ENCODE measurements at regions not wholly inside any gene's neighbourhood (a gene's known extent, or its start where the extent isn't known, plus 50 kb on each side); places are given as distances from the start of the nearest gene placed in this dataset.

DNA sequence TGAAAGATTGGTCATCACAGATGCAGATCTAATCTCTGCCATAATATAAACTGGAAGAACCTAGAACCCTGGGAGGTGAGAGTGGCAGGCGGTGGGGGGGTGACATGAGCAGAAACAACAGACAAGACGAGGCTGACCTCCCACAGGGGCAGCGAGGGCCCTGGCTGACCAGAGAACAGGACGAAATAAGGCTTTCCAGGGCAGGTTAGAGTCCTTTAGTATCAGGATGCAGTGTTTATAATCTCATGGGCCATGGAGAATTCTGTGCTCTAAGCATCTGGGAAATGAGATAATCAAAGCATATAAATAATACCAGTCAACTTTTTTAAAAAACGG, 102.7 kb upstream of the BCL2L14 start:
- Mint-ChIP-seq H3K36me3 (ENCODE audit: unreplicated experiment) (no peaks in the 10 kb centered on the region), H3K4me3 (ENCODE audit: unreplicated experiment) (no peak overlapping the region), H3K9me3 (ENCODE audit: unreplicated experiment) (no peaks in the 10 kb centered on the region), H3K27ac (ENCODE audit: unreplicated experiment) (no peak overlapping the region), H3K27me3 (ENCODE audit: unreplicated experiment) (no peaks in the 10 kb centered on the region), H3K4me1 (ENCODE audit: unreplicated experiment) (no peaks in the 10 kb centered on the region)
- TF ChIP-seq, protein P1, sequence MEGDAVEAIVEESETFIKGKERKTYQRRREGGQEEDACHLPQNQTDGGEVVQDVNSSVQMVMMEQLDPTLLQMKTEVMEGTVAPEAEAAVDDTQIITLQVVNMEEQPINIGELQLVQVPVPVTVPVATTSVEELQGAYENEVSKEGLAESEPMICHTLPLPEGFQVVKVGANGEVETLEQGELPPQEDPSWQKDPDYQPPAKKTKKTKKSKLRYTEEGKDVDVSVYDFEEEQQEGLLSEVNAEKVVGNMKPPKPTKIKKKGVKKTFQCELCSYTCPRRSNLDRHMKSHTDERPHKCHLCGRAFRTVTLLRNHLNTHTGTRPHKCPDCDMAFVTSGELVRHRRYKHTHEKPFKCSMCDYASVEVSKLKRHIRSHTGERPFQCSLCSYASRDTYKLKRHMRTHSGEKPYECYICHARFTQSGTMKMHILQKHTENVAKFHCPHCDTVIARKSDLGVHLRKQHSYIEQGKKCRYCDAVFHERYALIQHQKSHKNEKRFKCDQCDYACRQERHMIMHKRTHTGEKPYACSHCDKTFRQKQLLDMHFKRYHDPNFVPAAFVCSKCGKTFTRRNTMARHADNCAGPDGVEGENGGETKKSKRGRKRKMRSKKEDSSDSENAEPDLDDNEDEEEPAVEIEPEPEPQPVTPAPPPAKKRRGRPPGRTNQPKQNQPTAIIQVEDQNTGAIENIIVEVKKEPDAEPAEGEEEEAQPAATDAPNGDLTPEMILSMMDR (IDR thresholded peaks at IDR 0.05): no peak
- DNase-seq (ENCODE audit: extremely low spot score, unreplicated experiment): no peak

DNA sequence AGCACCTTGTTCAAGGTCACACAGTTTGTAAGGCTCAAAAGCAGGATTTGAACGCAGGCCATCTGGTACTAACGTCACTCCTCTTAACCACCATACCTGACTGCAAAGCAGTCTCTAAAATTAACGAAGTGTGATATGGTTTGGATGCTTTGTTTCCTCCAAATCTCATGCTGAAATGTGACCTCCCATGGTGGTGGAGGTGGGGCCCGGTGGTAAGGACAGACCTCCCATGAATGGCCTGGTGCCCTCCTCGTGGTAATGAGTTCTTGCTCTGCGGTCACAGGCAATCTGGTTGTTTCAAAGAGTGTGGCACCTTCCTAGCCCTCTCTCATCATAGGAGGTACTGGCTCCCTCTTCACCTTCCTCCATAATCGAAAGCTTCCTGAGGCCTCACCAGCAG, 102.2 kb upstream of the BCL2L14 start:
- peaks cover under 1% of the 10 kb centered on the region for H3K27me3 Mint-ChIP-seq (ENCODE audit: unreplicated experiment)
- no peak overlapping the region for H3K27ac Mint-ChIP-seq (ENCODE audit: unreplicated experiment)
- TF ChIP-seq, protein P1 (IDR thresholded peaks at IDR 0.05): no peak
- no peaks in the 10 kb centered on the region for H3K36me3 Mint-ChIP-seq (ENCODE audit: unreplicated experiment)
- no peak for DNase-seq (ENCODE audit: extremely low spot score, unreplicated experiment)
- no peaks in the 10 kb centered on the region for H3K4me1 Mint-ChIP-seq (ENCODE audit: unreplicated experiment)
- H3K9me3 Mint-ChIP-seq (ENCODE audit: unreplicated experiment): no peaks in the 10 kb centered on the region
- H3K4me3 Mint-ChIP-seq (ENCODE audit: unreplicated experiment): no peak overlapping the region

DNA sequence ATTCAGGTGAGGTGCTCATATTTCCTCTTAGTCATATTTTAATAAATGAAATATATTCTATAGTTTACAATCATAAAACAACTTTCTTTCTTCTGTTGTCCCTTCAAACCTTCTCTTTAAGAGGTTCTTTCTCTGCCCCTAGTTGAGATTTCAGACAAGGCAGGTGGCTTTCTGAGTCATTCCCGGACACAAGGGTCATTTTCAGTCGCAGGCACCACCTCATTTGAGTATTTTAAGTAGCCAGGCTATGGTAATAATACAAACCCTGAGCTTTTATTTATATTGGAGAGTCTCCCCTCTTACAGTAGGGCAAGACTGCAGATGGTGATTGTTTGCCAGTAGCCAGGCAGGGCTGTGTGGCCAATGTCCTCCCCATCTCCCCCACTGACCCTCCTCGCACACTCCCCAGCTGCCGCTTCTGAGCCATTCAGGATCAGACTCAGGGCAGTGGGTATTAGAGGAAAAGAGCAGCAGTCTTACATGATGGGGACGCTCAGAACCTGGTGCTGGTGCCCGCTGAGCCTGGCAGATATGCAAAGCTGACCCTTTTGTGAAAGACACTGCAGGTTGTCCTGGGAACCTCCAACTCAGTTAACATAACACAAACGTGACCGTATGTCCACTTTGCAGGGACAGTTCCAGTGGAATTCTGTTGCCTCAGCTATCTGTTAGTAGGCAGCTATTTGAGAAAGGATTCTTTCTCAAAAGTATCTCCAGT, 101.1 kb upstream of the BCL2L14 start:
- TF ChIP-seq, protein P1 (IDR thresholded peaks at IDR 0.05): no peak
- DNase-seq (ENCODE audit: extremely low spot score, unreplicated experiment): no peak
- H3K36me3 Mint-ChIP-seq (ENCODE audit: unreplicated experiment): no peaks in the 10 kb centered on the region
- H3K27ac Mint-ChIP-seq (ENCODE audit: unreplicated experiment): no peak overlapping the region
- no peaks in the 10 kb centered on the region for H3K9me3 Mint-ChIP-seq (ENCODE audit: unreplicated experiment)
- peaks cover 8% of the 10 kb centered on the region for H3K27me3 Mint-ChIP-seq (ENCODE audit: unreplicated experiment)
- H3K4me1 Mint-ChIP-seq (ENCODE audit: unreplicated experiment): no peaks in the 10 kb centered on the region
- H3K4me3 Mint-ChIP-seq (ENCODE audit: unreplicated experiment): no peak overlapping the region

DNA sequence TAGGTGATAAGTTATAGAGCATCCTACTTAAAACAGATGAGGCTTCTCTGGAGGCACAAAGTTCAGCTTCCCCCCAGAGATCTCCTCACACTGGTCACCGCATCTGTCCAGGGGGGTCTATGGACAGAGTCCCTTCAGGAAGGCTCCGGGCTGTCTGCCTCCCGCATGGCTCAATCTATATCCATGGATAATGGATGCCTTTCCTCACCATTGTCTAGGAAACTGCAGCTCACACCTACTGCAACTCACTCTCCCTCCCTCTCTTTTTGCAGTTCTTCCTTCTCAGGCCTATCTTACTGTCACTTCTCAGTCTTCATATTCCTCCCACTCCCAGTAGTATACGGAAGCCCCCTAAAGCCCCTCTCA, 100.6 kb upstream of the BCL2L14 start:
- DNase-seq (ENCODE audit: extremely low spot score, unreplicated experiment): no peak
- no peak overlapping the region for H3K4me3 Mint-ChIP-seq (ENCODE audit: unreplicated experiment)
- H3K36me3 Mint-ChIP-seq (ENCODE audit: unreplicated experiment): no peaks in the 10 kb centered on the region
- H3K27ac Mint-ChIP-seq (ENCODE audit: unreplicated experiment): no peak overlapping the region
- H3K4me1 Mint-ChIP-seq (ENCODE audit: unreplicated experiment): no peaks in the 10 kb centered on the region
- peaks cover 11% of the 10 kb centered on the region for H3K27me3 Mint-ChIP-seq (ENCODE audit: unreplicated experiment)
- TF ChIP-seq, protein P1 (IDR thresholded peaks at IDR 0.05): no peak
- no peaks in the 10 kb centered on the region for H3K9me3 Mint-ChIP-seq (ENCODE audit: unreplicated experiment)

DNA sequence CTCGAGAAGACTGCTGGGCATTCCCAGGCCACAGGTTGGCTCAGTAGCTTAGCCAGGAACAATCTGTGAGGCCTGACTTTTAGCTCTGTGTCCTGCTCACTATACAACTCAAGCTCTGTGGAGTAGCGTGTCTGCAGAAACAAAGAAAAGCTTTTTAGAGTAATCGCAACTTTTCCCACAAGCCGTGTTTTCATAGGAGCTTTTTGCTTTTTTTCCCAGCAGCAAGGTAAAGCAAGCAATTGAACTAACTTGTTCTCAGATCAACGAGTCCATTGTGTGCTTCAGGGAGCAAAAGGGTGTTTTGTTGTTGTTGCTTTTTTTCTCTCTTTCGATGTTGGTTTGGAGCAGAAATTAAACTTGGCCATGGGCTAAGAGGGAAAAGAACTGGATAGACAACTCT, 97.3 kb upstream of the BCL2L14 start:
- H3K36me3 Mint-ChIP-seq (ENCODE audit: unreplicated experiment): no peaks in the 10 kb centered on the region
- DNase-seq (ENCODE audit: extremely low spot score, unreplicated experiment): no peak
- no peak overlapping the region for H3K27ac Mint-ChIP-seq (ENCODE audit: unreplicated experiment)
- TF ChIP-seq, protein P1 (IDR thresholded peaks at IDR 0.05): no peak
- no peaks in the 10 kb centered on the region for H3K9me3 Mint-ChIP-seq (ENCODE audit: unreplicated experiment)
- H3K4me1 Mint-ChIP-seq (ENCODE audit: unreplicated experiment): no peaks in the 10 kb centered on the region
- no peak overlapping the region for H3K4me3 Mint-ChIP-seq (ENCODE audit: unreplicated experiment)
- peaks cover 11% of the 10 kb centered on the region for H3K27me3 Mint-ChIP-seq (ENCODE audit: unreplicated experiment)

All from osteocyte (in vitro differentiated cells).